ENCODE measurements at regions not wholly inside any gene's neighbourhood (a gene's known extent, or its start where the extent isn't known, plus 50 kb on each side); places are given as distances from the start of the nearest gene placed in this dataset.

GRCh38 chr21:35764077-35764476 is 296.2 kb downstream of the SETD4 start:
- no peak for TF ChIP-seq CTCF (conservative IDR thresholded peaks at IDR 0.05)
- peaks cover 2 to 7% of the 10 kb centered on the region in 2 experiments for H3K9me3 Mint-ChIP-seq
- WGBS (ENCODE audit: extremely low coverage, insufficient read length, low lambda C conversion rate): no CpG with 5 or more reads among the region's 3 CpGs

More at GRCh38 chr21:35764077-35764476, 296.2 kb downstream of the SETD4 start:
- Mint-ChIP-seq H3K27ac (no peak overlapping the region), H3K4me3 (no peak overlapping the region), H3K36me3 (ENCODE audit: insufficient read depth in 1 of 3, low read depth in 3 of 3) (peaks cover 0 to 1% (median 0%) of the 10 kb centered on the region in 3 experiments; a peak in 2 of 7 replicates), H3K4me1 (peaks cover 12 to 13% of the 10 kb centered on the region in 2 experiments), H3K27me3 (ENCODE audit: low read depth) (no peaks in the 10 kb centered on the region)
- H3K79me2 ChIP-seq (ENCODE audit: insufficient read depth, low read length): no peaks in the 10 kb centered on the region
- no peak overlapping the region for H4K5ac ChIP-seq (ENCODE audit: insufficient read length, low read depth, low read length)
- no peaks in the 10 kb centered on the region for H3K27me3 ChIP-seq (ENCODE audit: insufficient read depth, low read length)
- H3K79me1 ChIP-seq (ENCODE audit: insufficient read depth, low read depth, low read length, poor library complexity, severe bottlenecking): no peaks in the 10 kb centered on the region
- H3K27ac ChIP-seq (ENCODE audit: insufficient read length, low read depth, low read length): no peak overlapping the region
- H2AK5ac ChIP-seq (ENCODE audit: insufficient read length, low read length): no peak overlapping the region
- H3K14ac ChIP-seq (ENCODE audit: insufficient read depth, low read length): no peak overlapping the region
- H4K91ac ChIP-seq (ENCODE audit: insufficient read length, low read depth, low read length): no peak overlapping the region
- H4K20me1 ChIP-seq (ENCODE audit: control insufficient read depth, insufficient read depth, insufficient read length): no peaks in the 10 kb centered on the region
- no peak overlapping the region for H3K23ac ChIP-seq (ENCODE audit: insufficient read length, low read depth, low read length)
- H3T11ph ChIP-seq (ENCODE audit: low read length): no peak overlapping the region
- no peaks in the 10 kb centered on the region for H3K23me2 ChIP-seq (ENCODE audit: insufficient read length, low read depth, low read length, poor library complexity, severe bottlenecking)
- no peak overlapping the region for H2BK20ac ChIP-seq (ENCODE audit: low read depth, low read length, poor library complexity, severe bottlenecking)
- no peaks in the 10 kb centered on the region for H3K4me1 ChIP-seq (ENCODE audit: insufficient read depth, low read length)
- no peak for DNase-seq
- H3K18ac ChIP-seq (ENCODE audit: insufficient read length, low read depth, low read length): no peak overlapping the region
- no peak overlapping the region for H3K4ac ChIP-seq (ENCODE audit: low read depth, low read length)
- H3K4me2 ChIP-seq (ENCODE audit: insufficient read depth, insufficient read length, low read length): no peak overlapping the region
- H2BK5ac ChIP-seq (ENCODE audit: insufficient read length, low read length): no peak overlapping the region
- no peak overlapping the region for H2BK15ac ChIP-seq (ENCODE audit: low read depth, low read length)
- H3K9me3 ChIP-seq (ENCODE audit: control insufficient read depth, low read depth, low read length): no peaks in the 10 kb centered on the region
- H3K9ac ChIP-seq (ENCODE audit: extremely low read depth, insufficient read length, low read length): no peak overlapping the region
- no peak overlapping the region for H2BK120ac ChIP-seq (ENCODE audit: low read depth, low read length, poor library complexity, severe bottlenecking)
- no peak overlapping the region for H3K56ac ChIP-seq (ENCODE audit: insufficient read length, low read depth, low read length)
- no peak overlapping the region for H2BK12ac ChIP-seq (ENCODE audit: insufficient read length, low read depth, low read length)
- no peak overlapping the region for H2AFZ ChIP-seq (ENCODE audit: low read length)
- H4K8ac ChIP-seq (replicated peaks; ENCODE audit: insufficient read length, low read depth, low read length): no peak overlapping the region

Measured in H9 (cell line).